ENCODE measurements at regions not wholly inside any gene's neighbourhood (a gene's known extent, or its start where the extent isn't known, plus 50 kb on each side); places are given as distances from the start of the nearest gene placed in this dataset.
"Not testable (repeated sequence)": the region's sequence is repeated elsewhere in the genome, so short reads cannot be mapped to it uniquely, and the experiment has no call there.

GRCh38 chr17:73912373-73912746 lies 268.1 kb upstream of the SDK2 start:
- 0 to 90% (median 65%) methylated on average over 1 of the region's 1 CpG; no CpG with 5 or more reads in 2 of the 10 experiments for WGBS, 10 experiments
- H3K4me1 ChIP-seq (replicated peaks in 1 of 2), result peaks cover 15 to 16% of the 10 kb centered on the region in 2 donors
- H3K27ac ChIP-seq, result no peak overlapping the region
- H3K4me3 ChIP-seq, result no peak overlapping the region
- no peak for ATAC-seq (replicated peaks in 6 of 8)
- in situ Hi-C loops (cut with MboI; ENCODE audit: low pct_unique_long_range_greater_than_20kb in 2 of 9, low sequenced_read_pairs in 9 of 9, unreplicated experiment in 9 of 9), result no loop called here

GRCh38 chr17:73914536-73915274 lies 270.5 kb upstream of the SDK2 start:
- H3K27ac ChIP-seq, result no peak overlapping the region
- WGBS, 10 experiments, result 6 to 90% (median 64%) methylated on average over 1 to 7 of the region's 7 CpGs
- H3K4me3 ChIP-seq, result no peak overlapping the region
- ATAC-seq (replicated peaks in 6 of 8), result no peak
- in situ Hi-C loops (cut with MboI; ENCODE audit: low pct_unique_long_range_greater_than_20kb in 2 of 9, low sequenced_read_pairs in 9 of 9, unreplicated experiment in 9 of 9), result no loop called here
- H3K4me1 ChIP-seq (replicated peaks in 1 of 2), result no peaks in the 10 kb centered on the region

GRCh38 chr17:73919033-73919432 lies 274.8 kb upstream of the SDK2 start:
- in situ Hi-C loops (cut with MboI; ENCODE audit: low pct_unique_long_range_greater_than_20kb in 2 of 9, low sequenced_read_pairs in 9 of 9, unreplicated experiment in 9 of 9); H3K4me1 ChIP-seq (replicated peaks in 1 of 2); ATAC-seq (replicated peaks in 6 of 8); H3K27ac ChIP-seq; H3K4me3 ChIP-seq: not testable (repeated sequence)
- WGBS, 10 experiments, result 25 to 100% (median 71%) methylated on average over 1 to 3 of the region's 3 CpGs

- Histone ChIP-seq H3K4me1 (replicated peaks in 1 of 2) (no peaks in the 10 kb centered on the region), H3K4me3 (no peak overlapping the region), H3K27ac (no peak overlapping the region)
- no peak for ATAC-seq (replicated peaks in 6 of 8)
- in situ Hi-C loops (cut with MboI; ENCODE audit: low pct_unique_long_range_greater_than_20kb in 2 of 9, low sequenced_read_pairs in 9 of 9, unreplicated experiment in 9 of 9), result no loop called here
- 0 to 100% (median 70%) methylated on average over 1 to 2 of the region's 2 CpGs for WGBS, 10 experiments
Observed at GRCh38 chr17:73921306-73921705, 277.1 kb upstream of the SDK2 start.

GRCh38 chr17:73924114-73924908 lies 279.2 kb upstream of the RPL38 start:
- no peaks in the 10 kb centered on the region for H3K4me1 ChIP-seq (replicated peaks in 1 of 2)
- in situ Hi-C loops (cut with MboI; ENCODE audit: low pct_unique_long_range_greater_than_20kb in 2 of 9, low sequenced_read_pairs in 9 of 9, unreplicated experiment in 9 of 9), result no loop called here
- H3K4me3 ChIP-seq, result no peak overlapping the region
- no peak for ATAC-seq (replicated peaks in 6 of 8)
- H3K27ac ChIP-seq, result no peak overlapping the region
- 4 to 97% (median 62%) methylated on average over 3 to 10 of the region's 10 CpGs; no CpG with 5 or more reads in 1 of the 10 experiments for WGBS, 10 experiments

GRCh38 chr17:73924909-73925186 lies 278.6 kb upstream of the RPL38 start:
- Histone ChIP-seq H3K4me3 (no peak overlapping the region), H3K4me1 (replicated peaks in 1 of 2) (no peaks in the 10 kb centered on the region), H3K27ac (no peak overlapping the region)
- no peak for ATAC-seq (replicated peaks in 6 of 8)
- in situ Hi-C loops (cut with MboI; ENCODE audit: low pct_unique_long_range_greater_than_20kb in 2 of 9, low sequenced_read_pairs in 9 of 9, unreplicated experiment in 9 of 9), result no loop called here

- in situ Hi-C loops (cut with MboI; ENCODE audit: low pct_unique_long_range_greater_than_20kb in 2 of 9, low sequenced_read_pairs in 9 of 9, unreplicated experiment in 9 of 9), result no loop called here
- peak in 1 of 8 experiments; percentile 40 for ATAC-seq (replicated peaks in 6 of 8)
Observed at GRCh38 chr17:73929860-73930430, 273.5 kb upstream of the RPL38 start.

GRCh38 chr17:73932216-73932749 lies 271.2 kb upstream of the RPL38 start:
- no peak overlapping the region for H3K4me3 ChIP-seq
- 19 to 97% (median 70%) methylated on average over 1 to 4 of the region's 9 CpGs; no CpG with 5 or more reads in 3 of the 10 experiments for WGBS, 10 experiments
- no peak for ATAC-seq (replicated peaks in 6 of 8)
- peaks cover 0 to 3% of the 10 kb centered on the region in 2 donors for H3K4me1 ChIP-seq (replicated peaks in 1 of 2)
- in situ Hi-C loops (cut with MboI; ENCODE audit: low pct_unique_long_range_greater_than_20kb in 2 of 9, low sequenced_read_pairs in 9 of 9, unreplicated experiment in 9 of 9), result no loop called here
- no peak overlapping the region for H3K27ac ChIP-seq

More at GRCh38 chr17:73929860-73930430, 273.5 kb upstream of the RPL38 start:
- Histone ChIP-seq H3K4me3 (no peak overlapping the region), H3K4me1 (replicated peaks in 1 of 2) (no peaks in the 10 kb centered on the region), H3K27ac (no peak overlapping the region)
- WGBS, 10 experiments, result 0 to 80% (median 55%) methylated on average over 1 to 4 of the region's 8 CpGs; no CpG with 5 or more reads in 1 of the 10 experiments

GRCh38 chr17:73933164-73933766 lies 270.2 kb upstream of the RPL38 start:
- Histone ChIP-seq H3K27ac (no peak overlapping the region), H3K4me3 (no peak overlapping the region), H3K4me1 (replicated peaks in 1 of 2) (peaks cover 1 to 3% of the 10 kb centered on the region in 2 donors)
- ATAC-seq (replicated peaks in 6 of 8), result no peak
- 22 to 100% (median 77%) methylated on average over 1 to 7 of the region's 8 CpGs; no CpG with 5 or more reads in 2 of the 10 experiments for WGBS, 10 experiments
- in situ Hi-C loops (cut with MboI; ENCODE audit: low pct_unique_long_range_greater_than_20kb in 2 of 9, low sequenced_read_pairs in 9 of 9, unreplicated experiment in 9 of 9), result no loop called here

- Histone ChIP-seq H3K27ac (no peak overlapping the region), H3K4me1 (replicated peaks in 1 of 2) (peaks cover 3 to 6% of the 10 kb centered on the region in 2 donors), H3K4me3 (no peak overlapping the region)
- in situ Hi-C loops (cut with MboI; ENCODE audit: low pct_unique_long_range_greater_than_20kb in 2 of 9, low sequenced_read_pairs in 9 of 9, unreplicated experiment in 9 of 9), result no loop called here
- ATAC-seq (replicated peaks in 6 of 8), result no peak
Observed at GRCh38 chr17:73933871-73934270, 269.6 kb upstream of the RPL38 start.

- H3K4me3 ChIP-seq, result no peak overlapping the region
- in situ Hi-C loops (cut with MboI; ENCODE audit: low pct_unique_long_range_greater_than_20kb in 2 of 9, low sequenced_read_pairs in 9 of 9, unreplicated experiment in 9 of 9), result no loop called here
- peaks cover 3 to 6% of the 10 kb centered on the region in 2 donors for H3K4me1 ChIP-seq (replicated peaks in 1 of 2)
- WGBS, 10 experiments, result 17 to 60% (median 17%) methylated on average over 1 to 2 of the region's 2 CpGs; no CpG with 5 or more reads in 7 of the 10 experiments
- ATAC-seq (replicated peaks in 6 of 8), result no peak
- H3K27ac ChIP-seq, result no peak overlapping the region
Observed at GRCh38 chr17:73934696-73935095, 268.8 kb upstream of the RPL38 start.

GRCh38 chr17:73936908-73937627 lies 266.4 kb upstream of the RPL38 start:
- H3K4me3 ChIP-seq, result no peak overlapping the region
- peak in 1 of 8 experiments; percentile 12 for ATAC-seq (replicated peaks in 6 of 8)
- in situ Hi-C loops (cut with MboI; ENCODE audit: low pct_unique_long_range_greater_than_20kb in 2 of 9, low sequenced_read_pairs in 9 of 9, unreplicated experiment in 9 of 9), result no loop called here
- H3K27ac ChIP-seq, result no peak overlapping the region
- peaks cover 3 to 10% of the 10 kb centered on the region in 2 donors for H3K4me1 ChIP-seq (replicated peaks in 1 of 2)
- WGBS, 10 experiments, result 41 to 100% (median 81%) methylated on average over 1 to 6 of the region's 8 CpGs; no CpG with 5 or more reads in 2 of the 10 experiments

All from motor neuron (in vitro differentiated cells).